ENCODE measurements at regions not wholly inside any gene's neighbourhood (a gene's known extent, or its start where the extent isn't known, plus 50 kb on each side); places are given as distances from the start of the nearest gene placed in this dataset.

- H3K4me3 ChIP-seq = no peak overlapping the region
- TF ChIP-seq, protein P1, sequence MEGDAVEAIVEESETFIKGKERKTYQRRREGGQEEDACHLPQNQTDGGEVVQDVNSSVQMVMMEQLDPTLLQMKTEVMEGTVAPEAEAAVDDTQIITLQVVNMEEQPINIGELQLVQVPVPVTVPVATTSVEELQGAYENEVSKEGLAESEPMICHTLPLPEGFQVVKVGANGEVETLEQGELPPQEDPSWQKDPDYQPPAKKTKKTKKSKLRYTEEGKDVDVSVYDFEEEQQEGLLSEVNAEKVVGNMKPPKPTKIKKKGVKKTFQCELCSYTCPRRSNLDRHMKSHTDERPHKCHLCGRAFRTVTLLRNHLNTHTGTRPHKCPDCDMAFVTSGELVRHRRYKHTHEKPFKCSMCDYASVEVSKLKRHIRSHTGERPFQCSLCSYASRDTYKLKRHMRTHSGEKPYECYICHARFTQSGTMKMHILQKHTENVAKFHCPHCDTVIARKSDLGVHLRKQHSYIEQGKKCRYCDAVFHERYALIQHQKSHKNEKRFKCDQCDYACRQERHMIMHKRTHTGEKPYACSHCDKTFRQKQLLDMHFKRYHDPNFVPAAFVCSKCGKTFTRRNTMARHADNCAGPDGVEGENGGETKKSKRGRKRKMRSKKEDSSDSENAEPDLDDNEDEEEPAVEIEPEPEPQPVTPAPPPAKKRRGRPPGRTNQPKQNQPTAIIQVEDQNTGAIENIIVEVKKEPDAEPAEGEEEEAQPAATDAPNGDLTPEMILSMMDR (IDR thresholded peaks at IDR 0.05) = no peak
- no peak for TF ChIP-seq POLR2A (IDR thresholded peaks at IDR 0.05)
- no peak overlapping the region for H3K27ac ChIP-seq
- ATAC-seq (no peak), DNase-seq (no peak)
- no peaks in the 10 kb centered on the region for H3K4me1 ChIP-seq
- no peaks in the 10 kb centered on the region for H3K27me3 ChIP-seq
- H3K36me3 ChIP-seq (replicated peaks in 1 of 2; ENCODE audit: insufficient read depth in 1 of 2, low read depth in 2 of 2) = no peaks in the 10 kb centered on the region
- intact Hi-C loops (cut with DNase I) = no loop called here
- 67 to 97% methylated on average over 2 to 3 of the region's 3 CpGs for WGBS, 2 donors
- no peaks in the 10 kb centered on the region for H3K9me3 ChIP-seq
These were observed 492.6 kb upstream of the MAN1A1 start for GRCh38 chr6:119842191-119842590.

DNA sequence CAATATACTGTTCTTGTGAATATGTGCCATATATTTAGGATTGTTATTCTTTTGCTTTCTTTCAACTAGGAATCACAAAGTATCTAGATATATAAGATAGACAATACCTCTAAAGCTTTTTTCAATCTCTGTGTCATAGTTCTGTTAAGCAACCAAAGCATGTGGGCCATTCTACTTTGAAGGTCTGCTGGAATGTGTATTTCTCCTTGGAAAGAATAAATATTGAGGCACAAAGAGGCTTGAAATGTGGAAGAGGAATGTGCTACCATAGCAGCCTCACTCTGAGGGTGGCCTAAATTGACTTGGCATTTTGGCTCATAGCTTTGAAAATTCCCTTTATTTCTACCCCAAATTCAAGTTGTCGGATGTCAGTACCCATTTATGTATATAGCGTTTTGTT lies 488.5 kb upstream of the MAN1A1 start:
- H3K27me3 ChIP-seq = no peaks in the 10 kb centered on the region
- no peak overlapping the region for H3K4me3 ChIP-seq
- ATAC-seq (no peak), DNase-seq (no peak)
- no peaks in the 10 kb centered on the region for H3K9me3 ChIP-seq
- H3K27ac ChIP-seq = no peak overlapping the region
- no peaks in the 10 kb centered on the region for H3K4me1 ChIP-seq
- no peaks in the 10 kb centered on the region for H3K36me3 ChIP-seq (replicated peaks in 1 of 2; ENCODE audit: insufficient read depth in 1 of 2, low read depth in 2 of 2)
- 96% methylated on average over 2 of the region's 2 CpGs for WGBS, 2 donors
- no peak for TF ChIP-seq POLR2A (IDR thresholded peaks at IDR 0.05)
- TF ChIP-seq, protein P1 (IDR thresholded peaks at IDR 0.05) = no peak
- intact Hi-C loops (cut with DNase I) = no loop called here

DNA sequence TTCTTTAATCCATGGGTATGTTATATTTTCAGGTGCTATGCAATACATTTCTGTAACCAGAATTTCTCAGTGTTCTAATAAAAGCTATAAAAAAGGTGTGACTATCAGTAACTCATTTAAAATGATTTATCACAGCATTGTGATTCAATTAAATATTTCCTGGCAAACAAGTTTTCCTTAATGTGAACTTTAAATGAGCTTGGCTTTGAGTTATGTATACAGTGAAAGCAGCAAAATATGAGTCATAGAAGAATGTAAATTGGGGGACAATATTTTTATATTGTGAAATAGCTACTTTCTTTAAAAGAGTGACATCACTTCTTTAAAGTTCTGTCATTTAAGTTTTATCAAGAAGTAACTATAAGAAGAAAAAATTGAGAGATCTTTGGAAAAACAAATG lies 484.9 kb upstream of the MAN1A1 start:
- intact Hi-C loops (cut with DNase I) = no loop called here
- no peak for ATAC-seq
- TF ChIP-seq POLR2A (IDR thresholded peaks at IDR 0.05) = no peak
- TF ChIP-seq, protein P1 (IDR thresholded peaks at IDR 0.05) = no peak

GRCh38 chr6:119832411-119832810 lies 482.9 kb upstream of the MAN1A1 start:
- Histone ChIP-seq H3K4me1 (no peaks in the 10 kb centered on the region), H3K9me3 (no peaks in the 10 kb centered on the region), H3K4me3 (no peak overlapping the region), H3K27me3 (no peaks in the 10 kb centered on the region), H3K27ac (no peak overlapping the region), H3K36me3 (replicated peaks in 1 of 2; ENCODE audit: insufficient read depth in 1 of 2, low read depth in 2 of 2) (no peaks in the 10 kb centered on the region)
- 70 to 82% methylated on average over 1 of the region's 1 CpG for WGBS, 2 donors
- intact Hi-C loops (cut with DNase I) = no loop called here
- TF ChIP-seq, protein P1 (IDR thresholded peaks at IDR 0.05) = no peak
- no peak for TF ChIP-seq POLR2A (IDR thresholded peaks at IDR 0.05)
- DNase-seq (no peak), ATAC-seq (no peak)

More for the DNA sequence above, 484.9 kb upstream of the MAN1A1 start:
- DNase-seq = no peak
- Histone ChIP-seq H3K4me1 (no peaks in the 10 kb centered on the region), H3K4me3 (no peak overlapping the region), H3K36me3 (replicated peaks in 1 of 2; ENCODE audit: insufficient read depth in 1 of 2, low read depth in 2 of 2) (no peaks in the 10 kb centered on the region), H3K27me3 (no peaks in the 10 kb centered on the region), H3K27ac (no peak overlapping the region), H3K9me3 (no peaks in the 10 kb centered on the region)

- DNase-seq = no peak
These were observed 481.1 kb upstream of the MAN1A1 start for GRCh38 chr6:119830494-119831295.

More at GRCh38 chr6:119830494-119831295, 481.1 kb upstream of the MAN1A1 start:
- no peaks in the 10 kb centered on the region for H3K9me3 ChIP-seq
- no peaks in the 10 kb centered on the region for H3K27me3 ChIP-seq
- H3K4me3 ChIP-seq = no peak overlapping the region
- no peak overlapping the region for H3K27ac ChIP-seq
- H3K36me3 ChIP-seq (replicated peaks in 1 of 2; ENCODE audit: insufficient read depth in 1 of 2, low read depth in 2 of 2) = no peaks in the 10 kb centered on the region
- 86 to 91% methylated on average over 4 to 5 of the region's 5 CpGs for WGBS, 2 donors
- no peak for TF ChIP-seq POLR2A (IDR thresholded peaks at IDR 0.05)
- TF ChIP-seq, protein P1 (IDR thresholded peaks at IDR 0.05) = no peak
- peak; percentile 15 for ATAC-seq
- H3K4me1 ChIP-seq = no peaks in the 10 kb centered on the region
- intact Hi-C loops (cut with DNase I) = no loop called here

Data from body of pancreas (tissue), 4 donors.